OCI-LY7 (cell line): ENCODE measurements at regions not wholly inside any gene's neighbourhood (a gene's known extent, or its start where the extent isn't known, plus 50 kb on each side); places are given as distances from the start of the nearest gene placed in this dataset.
A peak's percentile ranks its signal among the peaks of the same experiment; 100 is the strongest.

Experiments used
- BruUV-seq: library from RNA; stranded (reverse); fragments of 400-500 nt; replicated peaks from 2 replicates; lab custom pipeline; 2021; lab: Mats Ljungman, UMichigan
- CTCF ChIA-PET: fragments of 300-600 bp; sonication (Branson Sonifier 250); formaldehyde crosslinking; loops from one replicate; lab custom pipeline; 2022; ENCODE audit warnings: antibody characterized with exemption; ENCODE audit not compliant: unreplicated experiment; lab: Charles Lee
- POLR2A ChIA-PET: fragments of 300-600 bp; sonication (Branson Sonifier 250); formaldehyde crosslinking; loops from one replicate; lab custom pipeline; 2022; ENCODE audit warnings: antibody characterized with exemption; lab: Charles Lee
- DNase-seq: peaks from one replicate; pipeline ENCODE4 v3.0.0-alpha.2; 2015; ENCODE audit warnings: low spot score
- H2AFZ ChIP-seq: fragments of 200-600 bp; sonication (generic), shearing (Covaris generic); 2 replicates; pipeline ENCODE4 v1.6.1; 2014; ENCODE audit warnings: mild to moderate bottlenecking, antibody characterized with exemption, low read length, moderate library complexity
- H3K27ac ChIP-seq: fragments of 200-600 bp; sonication (generic); 2 replicates; pipeline ENCODE4 v1.5.1; 2014; ENCODE audit warnings: mixed run types, low read depth, mild to moderate bottlenecking, moderate library complexity, low read length, inconsistent platforms; ENCODE audit not compliant: poor library complexity, severe bottlenecking
- H3K36me3 ChIP-seq: fragments of 200-600 bp; sonication (generic); 2 replicates; pipeline ENCODE4 v1.6.1; 2014; ENCODE audit warnings: mild to moderate bottlenecking, antibody characterized with exemption, low read length, moderate library complexity, mixed read lengths; ENCODE audit not compliant: insufficient read depth
- H3K4me1 ChIP-seq: fragments of 200-600 bp; sonication (generic); 2 replicates; pipeline ENCODE4 v1.5.1; 2014; ENCODE audit warnings: mild to moderate bottlenecking, low read length; ENCODE audit not compliant: insufficient read depth, poor library complexity, severe bottlenecking
- H3K4me2 ChIP-seq: fragments of 200-600 bp; sonication (generic); 2 replicates; pipeline ENCODE4 v1.6.1; 2014; ENCODE audit warnings: mild to moderate bottlenecking, low read length
- H3K4me3 ChIP-seq: fragments of 200-600 bp; sonication (generic); 2 replicates; pipeline ENCODE4 v1.5.1; 2014; ENCODE audit warnings: mild to moderate bottlenecking, low read depth, low read length; ENCODE audit not compliant: poor library complexity, severe bottlenecking
- H3K79me2 ChIP-seq: fragments of 200-600 bp; sonication (generic); 2 replicates; pipeline ENCODE4 v1.6.1; 2016; ENCODE audit warnings: low read depth, mild to moderate bottlenecking, low read length, moderate library complexity, mixed read lengths; ENCODE audit not compliant: insufficient read depth
- H3K9me2 ChIP-seq: fragments of 200-600 bp; sonication (generic); 2 replicates; pipeline ENCODE4 v1.6.1; 2016; ENCODE audit warnings: mild to moderate bottlenecking, low read length, mixed read lengths; ENCODE audit not compliant: insufficient read depth
- H3K9me3 ChIP-seq: fragments of 200-600 bp; sonication (generic); 2 replicates; pipeline ENCODE4 v1.6.1; 2014; ENCODE audit warnings: mild to moderate bottlenecking, mixed run types, low read length, mixed read lengths
- H4K20me1 ChIP-seq: fragments of 200-600 bp; sonication (generic); 2 replicates; pipeline ENCODE4 v1.6.1; 2014; ENCODE audit warnings: mild to moderate bottlenecking, antibody characterized with exemption, low read length, moderate library complexity, mixed read lengths; ENCODE audit not compliant: insufficient read depth
- EZH2phosphoT487 ChIP-seq: fragments of 200-600 bp; sonication (generic); IDR thresholded peaks from 2 replicates; pipeline ENCODE4 v1.6.1; 2018; ENCODE audit warnings: low read depth, borderline replicate concordance, mild to moderate bottlenecking, mixed run types, antibody characterized with exemption, low read length, moderate library complexity, mixed read lengths
- intact Hi-C: fragments of 100-400 bp; cut with micrococcal nuclease; formaldehyde crosslinking; loops from one replicate; pipeline ENCODE4 v1.10.0; 2022; ENCODE audit not compliant: unreplicated experiment
- TF ChIP-seq, protein P1 (sequence below): fragments of 200-600 bp; sonication (generic); conservative IDR thresholded peaks from 2 replicates; pipeline ENCODE4 v1.5.1; 2014; ENCODE audit warnings: mild to moderate bottlenecking, antibody characterized with exemption, low read length, moderate library complexity, mixed read lengths

GRCh38 chrX:144333429-144333828, 449.6 kb downstream of the UBE2NL start:
- ChIA-PET CTCF (no interaction called here), POLR2A (no interaction called here)
- BruUV-seq, result no TSS peak
- Histone ChIP-seq H3K79me2 (no peaks in the 10 kb centered on the region), H3K27ac (no peak overlapping the region), H3K36me3 (no peaks in the 10 kb centered on the region), H4K20me1 (no peaks in the 10 kb centered on the region), H3K4me1 (no peaks in the 10 kb centered on the region), H3K9me3 (no peaks in the 10 kb centered on the region), H3K4me3 (no peak overlapping the region), H3K4me2 (no peak overlapping the region), H2AFZ (no peak overlapping the region), H3K9me2 (no peaks in the 10 kb centered on the region)
- intact Hi-C loops, result no loop called here
- no peak for TF ChIP-seq EZH2phosphoT487
- TF ChIP-seq, protein P1, sequence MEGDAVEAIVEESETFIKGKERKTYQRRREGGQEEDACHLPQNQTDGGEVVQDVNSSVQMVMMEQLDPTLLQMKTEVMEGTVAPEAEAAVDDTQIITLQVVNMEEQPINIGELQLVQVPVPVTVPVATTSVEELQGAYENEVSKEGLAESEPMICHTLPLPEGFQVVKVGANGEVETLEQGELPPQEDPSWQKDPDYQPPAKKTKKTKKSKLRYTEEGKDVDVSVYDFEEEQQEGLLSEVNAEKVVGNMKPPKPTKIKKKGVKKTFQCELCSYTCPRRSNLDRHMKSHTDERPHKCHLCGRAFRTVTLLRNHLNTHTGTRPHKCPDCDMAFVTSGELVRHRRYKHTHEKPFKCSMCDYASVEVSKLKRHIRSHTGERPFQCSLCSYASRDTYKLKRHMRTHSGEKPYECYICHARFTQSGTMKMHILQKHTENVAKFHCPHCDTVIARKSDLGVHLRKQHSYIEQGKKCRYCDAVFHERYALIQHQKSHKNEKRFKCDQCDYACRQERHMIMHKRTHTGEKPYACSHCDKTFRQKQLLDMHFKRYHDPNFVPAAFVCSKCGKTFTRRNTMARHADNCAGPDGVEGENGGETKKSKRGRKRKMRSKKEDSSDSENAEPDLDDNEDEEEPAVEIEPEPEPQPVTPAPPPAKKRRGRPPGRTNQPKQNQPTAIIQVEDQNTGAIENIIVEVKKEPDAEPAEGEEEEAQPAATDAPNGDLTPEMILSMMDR, result no peak
- DNase-seq, result no peak

- peak; percentile 7 for DNase-seq
- no peak for TF ChIP-seq EZH2phosphoT487
- TF ChIP-seq, protein P1, result peak; percentile 49
- H3K36me3 ChIP-seq, result no peaks in the 10 kb centered on the region
- intact Hi-C loops, result no loop called here
- H2AFZ ChIP-seq, result no peak overlapping the region
- no peak overlapping the region for H3K27ac ChIP-seq
- H4K20me1 ChIP-seq, result no peaks in the 10 kb centered on the region
- no peaks in the 10 kb centered on the region for H3K79me2 ChIP-seq
- ChIA-PET CTCF (no interaction called here), POLR2A (interaction anchor here (0.7 kb wide), 1 partner anchor 1963 kb away, joined by 6 read pairs; no protein-coding TSS in a partner anchor)
- no TSS peak for BruUV-seq
- H3K9me2 ChIP-seq, result no peaks in the 10 kb centered on the region
- H3K4me2 ChIP-seq, result no peak overlapping the region
- H3K9me3 ChIP-seq, result no peaks in the 10 kb centered on the region
- H3K4me3 ChIP-seq, result no peak overlapping the region
- no peaks in the 10 kb centered on the region for H3K4me1 ChIP-seq
Measured at GRCh38 chrX:144334577-144334976, 450.7 kb downstream of the UBE2NL start.

GRCh38 chrX:144335402-144335801, 451.5 kb downstream of the UBE2NL start:
- CTCF ChIA-PET, result no interaction called here
- BruUV-seq, result no TSS peak

More at GRCh38 chrX:144335402-144335801, 451.5 kb downstream of the UBE2NL start:
- DNase-seq, result no peak
- Histone ChIP-seq H3K4me3 (no peak overlapping the region), H3K4me2 (no peak overlapping the region), H3K9me2 (no peaks in the 10 kb centered on the region), H3K9me3 (no peaks in the 10 kb centered on the region), H3K27ac (no peak overlapping the region), H4K20me1 (no peaks in the 10 kb centered on the region), H3K36me3 (no peaks in the 10 kb centered on the region), H3K79me2 (no peaks in the 10 kb centered on the region), H2AFZ (no peak overlapping the region), H3K4me1 (no peaks in the 10 kb centered on the region)
- POLR2A ChIA-PET, result no interaction called here
- intact Hi-C loops, result no loop called here
- TF ChIP-seq, protein P1, result 0 out of 2 replicates have a peak, but pooled peaks have one; percentile 28
- no peak for TF ChIP-seq EZH2phosphoT487
